CD14-positive monocyte (primary cell): ENCODE measurements at regions not wholly inside any gene's neighbourhood (a gene's known extent, or its start where the extent isn't known, plus 50 kb on each side); places are given as distances from the start of the nearest gene placed in this dataset.

Source experiments
- DNase-seq, 3 donors: peaks; one replicate each; pipeline ENCODE4 v3.0.0-alpha.2; 2011 to 2022
- H2AFZ ChIP-seq: 2 replicates; pipeline ENCODE4 v1.6.0; 2012; ENCODE audit warnings: mild to moderate bottlenecking, low read depth, low read length, inconsistent platforms; ENCODE audit not compliant: insufficient read depth, poor library complexity, severe bottlenecking
- H3K27ac ChIP-seq, 2 donors: 1 replicate in 1 of 2; 2 replicates in 1 of 2; pipeline ENCODE4 v1.5.1; 2012 to 2013; ENCODE audit warnings: low read length in 2 of 2, control low read depth in 1 of 2, inconsistent platforms in 1 of 2, low read depth in 1 of 2, mild to moderate bottlenecking in 1 of 2
- H3K27me3 ChIP-seq, 2 donors: one replicate each; pipeline versions ENCODE4 v1.6.0 to v1.6.1; 2011 to 2013; ENCODE audit warnings: low read length in 2 of 2; ENCODE audit not compliant: control insufficient read depth in 2 of 2, insufficient read depth in 2 of 2
- H3K36me3 ChIP-seq, 2 donors: replicated peaks in 1 of 2; 1 replicate in 1 of 2; 2 replicates in 1 of 2; pipeline versions ENCODE4 v1.5.1 to v1.6.1; 2012 to 2013; ENCODE audit warnings: low read length in 2 of 2, control low read depth in 1 of 2, inconsistent platforms in 1 of 2, mild to moderate bottlenecking in 1 of 2; ENCODE audit not compliant: insufficient read depth in 2 of 2, control insufficient read depth in 1 of 2
- H3K4me1 ChIP-seq, 2 donors: 1 replicate in 1 of 2; 2 replicates in 1 of 2; pipeline versions ENCODE4 v1.5.1 to v1.6.1; 2012 to 2013; ENCODE audit warnings: low read length in 2 of 2, control low read depth in 1 of 2, inconsistent platforms in 1 of 2, mild to moderate bottlenecking in 1 of 2, moderate library complexity in 1 of 2; ENCODE audit not compliant: insufficient read depth in 2 of 2, control insufficient read depth in 1 of 2
- H3K4me2 ChIP-seq: replicated peaks from 2 replicates; pipeline ENCODE3; 2012; ENCODE audit warnings: low read length, moderate library complexity, mild to moderate bottlenecking; ENCODE audit not compliant: poor library complexity, severe bottlenecking; ENCODE audit errors: extremely low read depth
- H3K4me3 ChIP-seq, 3 experiments: fragments of 200-600 bp in 1 of 3; sonication (generic) in 1 of 3; replicated peaks in 1 of 3; 1 replicate in 2 of 3; 2 replicates in 1 of 3; pipeline ENCODE4 v1.5.1; 2011 to 2013; ENCODE audit warnings: low read length in 3 of 3, mild to moderate bottlenecking in 3 of 3, control low read depth in 2 of 3, low read depth in 2 of 3, inconsistent platforms in 1 of 3, moderate library complexity in 1 of 3
- H3K79me2 ChIP-seq: 2 replicates; pipeline ENCODE4 v1.6.0; 2012; ENCODE audit warnings: mild to moderate bottlenecking, control low read depth, inconsistent platforms, low read length, moderate library complexity; ENCODE audit not compliant: insufficient read depth
- H3K9ac ChIP-seq: 2 replicates; pipeline ENCODE4 v1.6.0; 2017; ENCODE audit warnings: low read length, mild to moderate bottlenecking; ENCODE audit not compliant: insufficient read depth, poor library complexity, severe bottlenecking
- H3K9me3 ChIP-seq, 2 donors: replicated peaks in 1 of 2; 1 replicate in 1 of 2; 2 replicates in 1 of 2; pipeline versions ENCODE4 v1.5.1 to v1.6.1; 2012 to 2013; ENCODE audit warnings: low read length in 2 of 2, control low read depth in 1 of 2; ENCODE audit not compliant: control insufficient read depth in 1 of 2, insufficient read depth in 1 of 2
- H4K20me1 ChIP-seq: 2 replicates; pipeline ENCODE4 v1.6.0; 2012; ENCODE audit warnings: mild to moderate bottlenecking, low read length, control low read depth, moderate library complexity; ENCODE audit not compliant: insufficient read depth
- H3K27ac Mint-ChIP-seq, 7 donors: one replicate each; pipeline ENCODE4 v1.8.0; 2020; ENCODE audit warnings: mild to moderate bottlenecking in 7 of 7, mixed read lengths in 7 of 7, moderate library complexity in 6 of 7, inconsistent platforms in 2 of 7
- H3K27me3 Mint-ChIP-seq, 3 donors: one replicate each; pipeline ENCODE4 v1.8.0; 2021 to 2022; ENCODE audit warnings: low read depth in 3 of 3, mild to moderate bottlenecking in 3 of 3, mixed read lengths in 3 of 3, moderate library complexity in 3 of 3, inconsistent platforms in 1 of 3
- H3K36me3 Mint-ChIP-seq, 2 donors: one replicate each; pipeline ENCODE4 v1.8.0; 2020; ENCODE audit warnings: mixed read lengths in 2 of 2, inconsistent platforms in 1 of 2, mild to moderate bottlenecking in 1 of 2
- H3K4me1 Mint-ChIP-seq: one replicate; pipeline ENCODE4 v1.8.0; 2020; ENCODE audit warnings: mild to moderate bottlenecking, mixed read lengths
- H3K4me3 Mint-ChIP-seq, 2 donors: one replicate each; pipeline ENCODE4 v1.8.0; 2020; ENCODE audit warnings: mild to moderate bottlenecking in 2 of 2, mixed read lengths in 2 of 2, moderate library complexity in 1 of 2
- H3K9me3 Mint-ChIP-seq, 7 donors: one replicate each; pipeline ENCODE4 v1.8.0; 2020 to 2022; ENCODE audit warnings: mixed read lengths in 7 of 7, mild to moderate bottlenecking in 6 of 7, moderate library complexity in 6 of 7, inconsistent platforms in 2 of 7
- CTCF ChIP-seq: fragments of 200-600 bp; IDR thresholded peaks from one replicate; pipeline ENCODE4 v1.8.0; 2022; ENCODE audit warnings: antibody characterized with exemption, mild to moderate bottlenecking
- WGBS: methylation state at CpG from one replicate; pipeline ENCODE4 v1.1.5; 2013; ENCODE audit warnings: missing lambda C conversion rate; ENCODE audit not compliant: insufficient coverage; 5-methylcytosine and 5-hydroxymethylcytosine counted together
- intact Hi-C, 2 donors: fragments of 100-400 bp; cut with micrococcal nuclease; formaldehyde crosslinking; loops; one replicate each; pipeline versions ENCODE4 v1.15.0 to v1.15.1; 2023

- H3K27me3 ChIP-seq = no peaks in the 10 kb centered on the region
- no peak overlapping the region for H2AFZ ChIP-seq
- H3K4me2 ChIP-seq = no peak overlapping the region
- H3K9me3 ChIP-seq = no peaks in the 10 kb centered on the region
- no peak overlapping the region for H3K9ac ChIP-seq
- intact Hi-C loops = no loop called here
- H3K4me3 ChIP-seq = no peak overlapping the region
- no peak for DNase-seq
- Mint-ChIP-seq H3K36me3 (peaks cover 0 to 1% of the 10 kb centered on the region in 2 donors), H3K9me3 (no peaks in the 10 kb centered on the region), H3K27me3 (no peaks in the 10 kb centered on the region), H3K4me1 (peaks cover 9% of the 10 kb centered on the region), H3K4me3 (no peak overlapping the region), H3K27ac (no peak overlapping the region)
- no peaks in the 10 kb centered on the region for H4K20me1 ChIP-seq
- TF ChIP-seq CTCF = no peak
- no peaks in the 10 kb centered on the region for H3K36me3 ChIP-seq
- no peaks in the 10 kb centered on the region for H3K79me2 ChIP-seq
- H3K4me1 ChIP-seq = no peaks in the 10 kb centered on the region
- H3K27ac ChIP-seq = no peak overlapping the region
- WGBS = no CpG with 5 or more reads among the region's 1 CpG
Measured at GRCh38 chr3:178201714-178202113, 334.5 kb upstream of the KCNMB2 start.

- no peak for DNase-seq
- no peaks in the 10 kb centered on the region for H3K27me3 Mint-ChIP-seq
- H3K36me3 ChIP-seq = no peaks in the 10 kb centered on the region
Measured at GRCh38 chr3:178202194-178202593, 334.0 kb upstream of the KCNMB2 start.

More at GRCh38 chr3:178202194-178202593, 334.0 kb upstream of the KCNMB2 start:
- H3K27ac Mint-ChIP-seq = no peak overlapping the region
- Histone ChIP-seq H3K4me2 (no peak overlapping the region), H3K79me2 (no peaks in the 10 kb centered on the region), H3K4me3 (no peak overlapping the region), H3K4me1 (no peaks in the 10 kb centered on the region), H3K27ac (no peak overlapping the region), H3K27me3 (no peaks in the 10 kb centered on the region), H3K9me3 (no peaks in the 10 kb centered on the region), H3K9ac (no peak overlapping the region), H4K20me1 (no peaks in the 10 kb centered on the region), H2AFZ (no peak overlapping the region)
- peaks cover 0 to 1% of the 10 kb centered on the region in 2 donors for H3K36me3 Mint-ChIP-seq
- peaks cover 9% of the 10 kb centered on the region for H3K4me1 Mint-ChIP-seq
- H3K4me3 Mint-ChIP-seq = no peak overlapping the region
- TF ChIP-seq CTCF = no peak
- H3K9me3 Mint-ChIP-seq = no peaks in the 10 kb centered on the region
- WGBS = no CpG with 5 or more reads among the region's 3 CpGs
- intact Hi-C loops = no loop called here
